Myocyte (in vitro differentiated cells): ENCODE measurements at regions not wholly inside any gene's neighbourhood (a gene's known extent, or its start where the extent isn't known, plus 50 kb on each side); places are given as distances from the start of the nearest gene placed in this dataset.

Source experiments
- DNase-seq: peaks from one replicate; pipeline ENCODE4 v3.0.0-alpha.2; 2012; ENCODE audit warnings: low read depth

DNA sequence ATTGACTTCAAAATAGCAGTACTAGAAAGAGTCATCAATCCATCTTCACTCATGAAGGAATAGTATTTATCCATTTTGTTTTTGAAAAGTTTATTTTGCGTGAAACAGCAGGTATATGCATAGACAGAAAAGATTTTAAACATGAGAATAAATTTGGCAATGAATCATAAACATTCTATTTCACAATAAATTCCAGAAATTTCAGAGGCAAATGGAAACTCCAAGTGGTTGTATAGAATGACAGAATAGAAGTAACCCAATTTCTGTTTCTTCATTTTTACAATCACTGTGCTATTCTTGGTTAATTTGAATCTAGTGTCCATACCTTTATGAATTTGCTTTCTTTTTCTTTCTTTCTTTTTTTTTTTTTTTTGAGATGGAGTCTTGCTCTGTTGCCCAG lies 173.0 kb upstream of the ECI2 start:
- no peak for DNase-seq

- DNase-seq, result no peak
Observed at GRCh38 chr6:4304927-4305455, 169.6 kb upstream of the ECI2 start.

GRCh38 chr6:4303638-4304037 lies 168.3 kb upstream of the ECI2 start:
- DNase-seq, result no peak

- no peak for DNase-seq
Observed at GRCh38 chr6:4302524-4302923, 167.1 kb upstream of the ECI2 start.

- DNase-seq, result no peak
Observed at GRCh38 chr6:4301871-4302270, 166.5 kb upstream of the ECI2 start.

DNA sequence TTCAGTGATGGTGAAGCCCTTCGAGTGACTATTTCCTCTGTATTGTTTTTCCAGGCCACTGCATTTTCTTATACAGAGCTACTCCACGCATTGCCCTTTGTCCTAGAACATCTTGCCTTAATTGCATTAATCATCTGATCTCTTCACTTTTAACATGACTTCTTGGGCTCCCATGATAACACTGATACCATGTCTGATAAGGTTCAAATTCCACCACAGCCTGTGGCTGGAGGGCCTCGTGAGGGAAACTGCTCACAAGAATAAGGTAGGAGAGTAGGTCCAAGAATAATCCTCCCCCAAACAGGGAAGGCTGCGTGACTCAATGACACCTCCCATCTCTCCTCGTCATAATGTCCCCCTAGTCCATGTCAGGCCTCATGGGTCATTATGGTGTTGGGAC lies 165.5 kb upstream of the ECI2 start:
- no peak for DNase-seq

- peak; percentile 74 for DNase-seq
Observed at GRCh38 chr6:4299476-4299875, 164.1 kb upstream of the ECI2 start.

DNA sequence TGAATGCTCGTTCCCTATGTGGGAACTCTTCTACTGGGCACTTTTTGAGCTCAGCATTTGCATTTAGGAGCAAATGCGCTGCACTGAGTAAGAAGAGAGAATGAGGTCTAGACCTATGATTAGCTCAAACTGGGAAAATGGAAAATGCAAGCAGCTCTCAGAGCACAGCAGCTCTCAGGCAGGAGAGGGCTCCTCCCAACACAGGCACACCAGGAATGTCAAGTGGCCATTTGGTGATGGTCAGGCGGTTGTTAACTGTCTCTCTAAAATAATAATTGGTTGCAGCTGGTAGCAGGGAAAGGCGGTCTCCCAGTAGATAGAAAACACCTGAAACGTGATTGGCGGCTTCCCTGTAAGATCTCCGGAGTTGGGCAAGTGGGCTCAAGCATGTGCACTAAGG lies 162.0 kb upstream of the ECI2 start:
- peak; percentile 60 for DNase-seq

- DNase-seq, result no peak
Observed at GRCh38 chr6:4296552-4296951, 161.2 kb upstream of the ECI2 start.

- DNase-seq, result no peak
Observed at GRCh38 chr6:4295783-4296155, 160.4 kb upstream of the ECI2 start.

DNA sequence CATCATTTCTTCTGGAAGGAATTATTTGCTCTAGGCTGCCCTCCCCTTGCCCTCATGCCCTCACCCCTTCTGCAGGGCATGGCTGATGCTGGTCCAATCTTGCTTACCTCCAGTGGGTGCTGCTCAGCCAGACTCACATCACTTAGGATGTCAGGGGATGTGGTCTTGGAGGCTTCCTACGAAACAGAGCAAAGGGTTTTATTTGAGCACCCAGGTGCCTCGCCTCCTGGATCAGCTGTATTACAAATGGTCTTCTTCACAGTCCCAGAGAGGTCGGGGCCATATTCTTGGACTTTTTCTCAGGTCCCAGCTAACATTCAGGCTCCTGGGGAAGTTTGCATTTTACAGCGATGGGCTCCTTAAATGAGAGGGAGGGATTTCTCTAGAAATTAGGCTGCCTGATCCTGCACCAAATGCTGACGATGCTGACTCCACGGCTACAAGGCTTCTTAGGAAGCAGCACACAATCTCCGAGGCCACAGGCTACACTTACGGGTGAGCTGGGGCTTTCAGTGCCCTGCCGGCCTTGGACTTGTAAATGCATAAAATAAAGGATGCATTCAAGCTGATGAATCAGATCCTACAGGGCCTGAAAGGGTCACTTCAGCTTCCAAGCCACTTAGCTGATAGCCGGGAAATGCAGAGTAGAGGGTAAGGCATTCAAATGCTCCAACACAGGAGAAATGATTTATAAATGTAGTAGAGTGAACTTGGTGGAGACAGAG lies 159.8 kb upstream of the ECI2 start:
- DNase-seq, result no peak

DNA sequence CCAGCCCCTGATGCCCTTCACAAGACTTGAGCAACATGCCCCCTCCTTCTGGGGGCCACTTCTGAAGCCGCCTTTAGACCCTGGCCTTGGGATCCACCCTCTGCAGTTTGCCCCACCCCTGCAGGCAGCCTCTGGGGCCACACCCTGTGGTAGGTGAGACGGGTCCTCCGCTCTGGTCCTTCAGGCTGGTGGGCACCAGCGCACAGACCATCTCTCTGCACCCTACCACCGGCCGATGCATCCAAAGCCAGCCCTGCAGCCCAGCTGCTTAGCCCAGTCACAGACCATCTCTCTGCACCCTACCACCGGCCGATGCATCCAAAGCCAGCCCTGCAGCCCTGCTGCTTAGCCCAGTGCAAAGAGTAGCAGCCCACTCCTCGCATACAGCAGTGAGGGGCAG lies 159.3 kb upstream of the ECI2 start:
- no peak for DNase-seq

DNA sequence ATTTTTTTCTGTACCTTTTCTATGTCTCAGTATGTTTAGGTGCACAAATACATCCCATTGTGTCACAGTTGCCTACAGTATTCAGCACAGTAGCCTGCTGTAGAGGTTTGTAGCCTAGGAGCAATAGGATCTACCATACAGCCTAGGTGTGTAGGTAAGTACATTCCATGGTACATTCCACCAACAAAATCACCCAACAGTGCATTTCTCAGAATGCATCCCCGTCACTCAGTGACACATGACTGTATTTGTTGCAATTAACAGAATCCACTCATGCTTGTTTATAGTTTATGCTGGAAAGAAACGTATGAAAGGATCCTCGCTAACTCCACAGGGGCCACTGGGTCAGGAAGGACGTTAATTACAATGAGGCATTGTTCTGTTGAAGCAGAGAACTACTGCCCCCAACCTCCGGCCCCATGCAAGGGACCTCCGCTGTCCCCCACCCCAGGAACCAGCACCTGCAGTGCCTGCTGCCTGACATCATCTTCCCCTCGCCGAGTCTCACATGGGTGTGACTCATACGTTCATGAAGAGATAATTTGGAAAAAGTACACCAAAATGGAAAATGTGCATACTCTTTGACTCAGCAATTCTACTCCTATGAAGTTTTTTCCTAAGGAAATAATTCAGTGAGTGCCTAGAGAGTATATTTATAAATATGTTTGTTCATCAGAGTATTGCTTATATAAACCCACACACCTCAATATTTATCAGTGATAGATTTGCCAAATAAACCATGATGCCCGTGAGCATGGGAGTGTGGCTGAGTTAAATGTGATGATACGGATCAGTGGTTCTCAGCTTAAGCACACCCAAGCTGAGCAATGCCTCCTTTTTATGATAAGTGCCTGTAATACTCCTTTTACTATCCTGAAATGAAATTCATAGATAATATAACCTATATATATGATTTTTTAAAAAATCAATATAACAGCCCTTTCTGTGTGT lies 156.4 kb upstream of the ECI2 start:
- no peak for DNase-seq

DNA sequence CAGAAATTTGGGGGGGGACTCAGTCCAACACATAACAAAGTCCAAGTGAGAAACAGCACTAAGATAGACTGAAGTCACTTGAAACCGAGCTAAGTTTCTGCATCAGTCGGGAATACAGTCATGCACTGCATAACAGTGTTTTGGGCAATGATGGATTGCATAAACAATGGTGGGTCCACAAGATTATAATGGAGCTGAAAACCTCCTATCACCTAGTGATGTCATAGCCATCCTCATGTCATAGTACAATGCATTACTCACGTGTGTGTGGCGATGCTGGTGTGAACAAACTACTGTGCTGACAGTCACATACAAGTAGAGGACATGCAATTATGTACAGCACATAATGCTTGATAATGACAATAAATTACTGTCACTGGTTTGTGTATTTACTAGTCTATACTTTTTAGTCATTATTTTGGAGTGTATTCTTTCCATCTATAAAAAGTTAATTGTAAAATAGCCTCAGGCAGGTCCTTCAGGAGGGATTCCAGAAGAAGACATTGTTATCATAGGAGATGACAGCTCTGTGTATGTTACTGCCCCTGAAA lies 154.5 kb upstream of the ECI2 start:
- no peak for DNase-seq

- no peak for DNase-seq
Observed at GRCh38 chr6:4287811-4288244, 152.5 kb upstream of the ECI2 start.

DNA sequence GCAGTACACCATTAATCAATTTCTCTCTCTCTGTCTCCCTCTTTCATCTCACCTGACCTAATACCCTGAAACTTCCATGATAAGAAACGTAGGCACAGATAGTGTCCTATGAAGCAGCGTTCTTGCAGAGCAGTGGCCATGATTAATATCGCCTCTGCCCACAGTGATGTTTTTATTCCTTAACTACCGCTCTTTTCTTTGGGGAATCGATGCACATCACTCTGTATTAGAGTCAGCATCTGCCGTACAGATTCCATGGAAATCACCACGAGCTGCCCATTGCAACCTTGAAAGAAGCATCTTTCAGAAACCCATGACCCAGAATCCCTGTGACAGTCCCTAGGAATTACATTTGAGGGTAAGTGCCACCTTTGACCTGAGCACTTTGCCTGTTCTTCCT lies 152.0 kb upstream of the ECI2 start:
- no peak for DNase-seq

DNA sequence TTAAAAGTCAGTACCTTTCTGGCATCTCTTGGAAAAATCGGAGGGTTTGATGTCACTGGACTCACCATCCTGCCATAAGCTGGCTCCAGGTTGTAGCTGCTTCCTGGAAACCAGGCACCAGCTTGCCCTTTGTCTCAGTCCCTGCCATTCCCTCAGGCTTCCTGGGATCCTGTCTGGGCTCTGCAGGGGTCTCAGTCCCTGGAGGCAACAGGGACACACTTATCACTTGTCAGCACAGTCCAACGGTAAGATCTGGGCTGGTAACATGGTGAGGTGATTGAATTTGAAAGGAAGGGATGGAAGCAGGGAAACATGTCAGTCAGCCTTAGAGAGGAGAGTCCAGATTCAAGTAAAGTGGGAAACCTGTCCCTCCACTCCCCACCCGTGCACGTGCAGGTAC lies 147.6 kb upstream of the ECI2 start:
- DNase-seq, result no peak

DNA sequence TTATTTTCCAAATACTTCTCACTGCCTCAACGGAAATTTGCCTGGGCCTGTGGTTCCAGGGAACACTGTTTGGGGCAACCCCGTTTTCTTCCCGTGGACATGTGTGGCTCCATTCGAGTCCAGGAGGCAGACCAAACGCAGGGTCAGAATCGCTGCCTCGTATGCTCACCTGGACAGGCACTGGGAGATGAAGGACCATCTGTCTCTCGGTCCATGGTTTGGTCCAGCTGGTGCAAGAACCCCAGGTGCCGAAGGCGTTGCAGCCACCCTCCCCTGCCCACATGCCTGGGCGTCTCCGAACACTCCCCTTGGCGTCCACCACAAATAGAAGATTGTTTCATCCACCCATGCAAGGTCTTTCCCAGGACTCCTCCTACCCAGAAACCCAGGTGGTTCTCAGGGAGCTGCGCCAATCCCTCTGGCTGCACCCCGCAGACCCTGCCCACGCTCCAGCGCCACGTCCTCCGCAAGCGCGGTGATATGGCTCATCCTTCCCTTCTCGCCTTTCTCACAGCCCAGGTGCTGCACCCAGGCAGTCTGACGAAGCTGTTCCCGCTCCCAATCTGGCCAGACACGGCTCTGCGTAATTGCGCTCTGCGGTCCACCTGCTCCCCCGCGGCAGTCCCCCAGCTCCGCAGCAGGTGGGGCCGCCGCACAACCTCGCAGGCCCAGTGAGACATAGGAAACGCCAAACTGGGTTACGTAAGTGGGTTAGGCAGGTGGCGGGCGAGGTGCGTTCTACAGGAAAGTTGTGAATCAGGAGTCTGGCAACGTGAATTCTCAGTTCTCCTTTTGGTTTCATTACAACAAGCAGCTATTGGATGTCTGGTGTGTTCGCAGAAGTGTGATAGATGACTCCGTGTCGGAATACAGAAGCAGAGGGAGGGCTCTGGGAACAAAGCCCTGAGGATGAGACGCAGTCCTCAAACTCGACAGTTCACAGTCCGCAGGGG lies 146.2 kb upstream of the ECI2 start:
- DNase-seq, result peak; percentile 18

DNA sequence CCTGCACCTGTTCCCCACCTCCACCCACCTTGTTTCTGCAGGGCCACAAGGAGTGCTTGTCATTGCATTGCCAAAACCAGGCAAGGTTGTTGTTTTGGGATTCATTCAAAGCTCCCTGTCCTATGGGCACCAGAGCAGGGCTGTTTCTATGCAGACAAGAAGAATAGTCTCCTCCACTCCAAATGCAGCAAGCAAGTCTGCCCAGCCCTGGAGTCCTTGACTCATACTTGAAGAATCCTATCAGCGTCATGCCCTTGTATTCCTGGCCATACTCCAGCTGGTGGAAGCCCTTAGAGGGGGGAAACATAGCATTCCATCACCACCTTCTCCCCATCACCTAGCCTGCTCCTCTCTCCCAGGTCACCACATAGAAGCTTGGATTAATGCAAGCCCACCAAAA lies 145.3 kb upstream of the ECI2 start:
- DNase-seq, result peak; percentile 64

GRCh38 chr6:4280031-4280430 lies 144.7 kb upstream of the ECI2 start:
- DNase-seq, result no peak
